Hepatocyte (in vitro differentiated cells): ENCODE measurements at regions not wholly inside any gene's neighbourhood (a gene's known extent, or its start where the extent isn't known, plus 50 kb on each side); places are given as distances from the start of the nearest gene placed in this dataset.

Experiments used
- DNase-seq: peaks from one replicate; pipeline ENCODE4 v3.0.0-alpha.2; 2016; ENCODE audit warnings: low spot score
- H2AFZ ChIP-seq: fragments of 200-600 bp; sonication (generic); 2 replicates; pipeline ENCODE4 v1.6.0; 2016; ENCODE audit warnings: antibody characterized with exemption, mild to moderate bottlenecking
- H3K27ac ChIP-seq: fragments of 200-600 bp; sonication (generic); 2 replicates; pipeline ENCODE4 v1.5.1; 2016; ENCODE audit warnings: mild to moderate bottlenecking
- H3K27me3 ChIP-seq: fragments of 200-600 bp; sonication (generic); 2 replicates; pipeline ENCODE4 v1.6.1; 2016
- H3K36me3 ChIP-seq: fragments of 200-600 bp; sonication (generic); replicated peaks from 2 replicates; pipeline ENCODE4 v1.5.1; 2016; ENCODE audit warnings: low read depth; ENCODE audit not compliant: insufficient read depth
- H3K4me1 ChIP-seq: fragments of 200-600 bp; sonication (generic); 2 replicates; pipeline ENCODE4 v1.5.1; 2016; ENCODE audit warnings: mild to moderate bottlenecking, moderate library complexity; ENCODE audit not compliant: insufficient read depth
- H3K4me2 ChIP-seq: fragments of 200-600 bp; sonication (generic); 2 replicates; pipeline ENCODE4 v1.6.0; 2016
- H3K4me3 ChIP-seq: fragments of 200-600 bp; sonication (generic); 2 replicates; pipeline ENCODE4 v1.5.1; 2016; ENCODE audit warnings: mild to moderate bottlenecking
- H3K79me2 ChIP-seq: fragments of 200-600 bp; sonication (generic); 2 replicates; pipeline ENCODE4 v1.6.0; 2017; ENCODE audit warnings: mild to moderate bottlenecking
- H3K9me2 ChIP-seq: fragments of 200-600 bp; sonication (generic); replicated peaks from 2 replicates; pipeline ENCODE4 v1.6.0; 2017; ENCODE audit warnings: mild to moderate bottlenecking; ENCODE audit not compliant: insufficient read depth
- H3K9me3 ChIP-seq: fragments of 200-600 bp; sonication (generic); 2 replicates; pipeline ENCODE4 v1.5.1; 2016; ENCODE audit warnings: low read depth, mild to moderate bottlenecking
- H4K20me1 ChIP-seq: fragments of 200-600 bp; sonication (generic); 2 replicates; pipeline ENCODE4 v1.6.0; 2016; ENCODE audit warnings: mild to moderate bottlenecking; ENCODE audit not compliant: insufficient read depth, poor library complexity, severe bottlenecking
- EZH2 ChIP-seq: fragments of 200-600 bp; sonication (generic); IDR thresholded peaks from 2 replicates; pipeline ENCODE4 v1.6.1; 2016; ENCODE audit warnings: antibody characterized with exemption, mild to moderate bottlenecking, borderline replicate concordance
- EZH2phosphoT487 ChIP-seq: fragments of 200-600 bp; sonication (generic); IDR thresholded peaks from one replicate; pipeline ENCODE4 v1.6.1; 2018; ENCODE audit warnings: antibody characterized with exemption, mild to moderate bottlenecking, low read depth, moderate library complexity; ENCODE audit not compliant: unreplicated experiment, severe bottlenecking
- WGBS: methylation state at CpG from one replicate; pipeline ENCODE4 v1.1.6; 2016; ENCODE audit warnings: low lambda C conversion rate; ENCODE audit errors: missing lambda C conversion rate; 5-methylcytosine and 5-hydroxymethylcytosine counted together
- TF ChIP-seq, protein P1 (sequence below): fragments of 200-600 bp; sonication (generic); IDR thresholded peaks from 2 replicates; pipeline ENCODE4 v1.5.1; 2016; ENCODE audit warnings: antibody characterized with exemption, mild to moderate bottlenecking; ENCODE audit not compliant: poor library complexity

DNA sequence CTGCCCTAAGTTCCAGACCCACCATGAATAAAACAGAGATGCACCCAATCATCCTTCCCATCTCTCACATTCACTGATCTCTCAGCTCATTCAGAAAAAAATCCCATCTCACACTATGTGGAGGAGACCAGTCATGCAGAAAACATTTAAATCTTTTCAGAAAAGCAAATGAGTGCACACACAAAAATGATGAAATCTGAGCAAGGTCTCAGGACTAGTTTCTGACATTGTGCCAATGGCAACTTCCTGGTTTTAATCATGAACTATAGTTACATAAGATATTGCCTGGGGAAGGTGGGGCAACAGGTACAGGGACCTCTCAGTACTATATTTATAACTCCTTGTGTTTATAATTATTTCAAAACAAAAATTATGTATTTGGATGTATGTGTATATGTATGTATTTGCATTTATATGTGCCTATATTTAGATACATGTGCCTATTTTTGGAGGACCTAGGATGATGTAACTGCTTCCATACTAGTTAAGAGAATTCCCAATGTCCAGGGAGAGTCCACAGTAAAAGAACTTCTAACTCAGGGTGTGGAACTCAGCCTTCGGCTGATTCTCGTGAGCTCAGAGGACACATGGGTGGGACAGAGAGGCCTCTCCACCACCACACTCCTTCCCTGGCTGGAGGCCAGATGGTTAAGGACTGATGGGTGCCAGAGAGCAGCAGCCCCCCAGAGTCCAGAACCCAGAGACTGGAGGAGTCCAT, 71.7 kb upstream of the MAP3K4 start:
- no peak for TF ChIP-seq EZH2phosphoT487
- TF ChIP-seq EZH2: no peak
- H3K9me3 ChIP-seq: no peaks in the 10 kb centered on the region
- H3K36me3 ChIP-seq: no peaks in the 10 kb centered on the region
- no peak overlapping the region for H3K4me3 ChIP-seq
- no peak overlapping the region for H3K4me2 ChIP-seq
- no peaks in the 10 kb centered on the region for H4K20me1 ChIP-seq
- no peaks in the 10 kb centered on the region for H3K27me3 ChIP-seq
- no peaks in the 10 kb centered on the region for H3K79me2 ChIP-seq
- peak overlapping the region; percentile 37 for H3K27ac ChIP-seq
- WGBS: 83% methylated on average over 2 of the region's 2 CpGs
- peak; percentile 56 for DNase-seq
- H3K9me2 ChIP-seq: no peaks in the 10 kb centered on the region
- H2AFZ ChIP-seq: no peak overlapping the region
- peaks cover 5% of the 10 kb centered on the region for H3K4me1 ChIP-seq

GRCh38 chr6:160921095-160921494, 70.5 kb upstream of the MAP3K4 start:
- Histone ChIP-seq H3K4me1 (peaks cover 5% of the 10 kb centered on the region), H3K9me2 (no peaks in the 10 kb centered on the region), H3K27ac (no peak overlapping the region), H3K79me2 (no peaks in the 10 kb centered on the region), H3K9me3 (no peaks in the 10 kb centered on the region), H3K27me3 (no peaks in the 10 kb centered on the region), H3K4me3 (no peak overlapping the region), H3K36me3 (no peaks in the 10 kb centered on the region), H2AFZ (no peak overlapping the region), H4K20me1 (no peaks in the 10 kb centered on the region), H3K4me2 (no peak overlapping the region)
- no peak for DNase-seq
- no peak for TF ChIP-seq EZH2phosphoT487
- TF ChIP-seq EZH2: no peak
- TF ChIP-seq, protein P1, sequence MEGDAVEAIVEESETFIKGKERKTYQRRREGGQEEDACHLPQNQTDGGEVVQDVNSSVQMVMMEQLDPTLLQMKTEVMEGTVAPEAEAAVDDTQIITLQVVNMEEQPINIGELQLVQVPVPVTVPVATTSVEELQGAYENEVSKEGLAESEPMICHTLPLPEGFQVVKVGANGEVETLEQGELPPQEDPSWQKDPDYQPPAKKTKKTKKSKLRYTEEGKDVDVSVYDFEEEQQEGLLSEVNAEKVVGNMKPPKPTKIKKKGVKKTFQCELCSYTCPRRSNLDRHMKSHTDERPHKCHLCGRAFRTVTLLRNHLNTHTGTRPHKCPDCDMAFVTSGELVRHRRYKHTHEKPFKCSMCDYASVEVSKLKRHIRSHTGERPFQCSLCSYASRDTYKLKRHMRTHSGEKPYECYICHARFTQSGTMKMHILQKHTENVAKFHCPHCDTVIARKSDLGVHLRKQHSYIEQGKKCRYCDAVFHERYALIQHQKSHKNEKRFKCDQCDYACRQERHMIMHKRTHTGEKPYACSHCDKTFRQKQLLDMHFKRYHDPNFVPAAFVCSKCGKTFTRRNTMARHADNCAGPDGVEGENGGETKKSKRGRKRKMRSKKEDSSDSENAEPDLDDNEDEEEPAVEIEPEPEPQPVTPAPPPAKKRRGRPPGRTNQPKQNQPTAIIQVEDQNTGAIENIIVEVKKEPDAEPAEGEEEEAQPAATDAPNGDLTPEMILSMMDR: no peak
- 86% methylated on average over 3 of the region's 3 CpGs for WGBS

DNA sequence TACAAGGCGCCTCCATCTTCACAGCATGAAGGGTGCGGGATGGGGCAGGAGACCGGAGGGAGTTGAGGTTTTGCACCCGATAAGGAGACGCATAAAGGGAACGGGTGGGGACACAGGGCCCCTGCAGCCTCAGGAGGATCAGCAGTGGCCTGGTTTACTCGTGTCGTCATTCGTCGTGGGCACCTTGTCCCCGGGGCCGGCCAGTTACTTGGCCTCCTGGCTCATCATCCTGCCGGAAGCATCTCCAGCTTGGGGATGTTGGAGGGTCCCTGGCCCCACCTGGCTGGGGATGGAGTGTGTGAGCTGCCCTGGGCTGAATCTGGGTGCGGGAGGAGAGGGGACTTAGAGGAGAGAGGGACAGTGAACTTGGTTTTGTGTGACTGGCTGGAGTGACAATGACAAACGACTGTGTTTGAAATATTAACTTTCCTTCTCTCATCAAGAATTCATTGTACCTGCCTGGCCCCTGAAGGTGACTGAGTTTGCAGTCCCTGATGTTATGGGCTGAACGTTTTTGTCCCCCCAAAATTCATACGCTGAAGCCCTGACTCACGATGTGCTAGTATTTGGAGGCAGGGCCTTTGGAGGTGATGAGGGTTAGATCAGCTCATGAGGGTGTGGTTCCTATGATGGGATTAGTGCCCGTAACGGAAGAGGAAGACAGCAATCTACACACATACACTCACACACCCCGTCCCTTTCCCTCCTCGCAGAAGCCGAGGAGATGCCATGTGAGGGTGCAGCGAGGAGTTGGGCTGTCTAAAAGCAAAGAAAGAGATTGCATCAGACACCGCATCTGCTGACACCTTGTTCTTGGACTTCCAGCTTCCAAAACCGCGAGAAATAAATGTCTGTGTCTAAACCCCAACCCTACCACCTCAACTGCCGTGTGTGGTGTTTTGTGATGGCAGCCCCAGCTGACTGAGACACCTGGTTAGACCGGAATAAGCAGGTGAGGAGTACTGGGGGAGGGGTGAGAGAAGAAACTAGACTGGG, 65.0 kb upstream of the MAP3K4 start:
- H2AFZ ChIP-seq: no peak overlapping the region
- TF ChIP-seq, protein P1: no peak
- TF ChIP-seq EZH2 (no peak), EZH2phosphoT487 (no peak)
- H3K27ac ChIP-seq: no peak overlapping the region
- no peak for DNase-seq
- H3K4me2 ChIP-seq: no peak overlapping the region
- WGBS: 90% methylated on average over 29 of the region's 29 CpGs
- no peaks in the 10 kb centered on the region for H4K20me1 ChIP-seq
- H3K4me1 ChIP-seq: no peaks in the 10 kb centered on the region
- no peak overlapping the region for H3K4me3 ChIP-seq
- H3K36me3 ChIP-seq: no peaks in the 10 kb centered on the region
- H3K9me2 ChIP-seq: no peaks in the 10 kb centered on the region
- no peaks in the 10 kb centered on the region for H3K9me3 ChIP-seq
- H3K27me3 ChIP-seq: peaks cover 2% of the 10 kb centered on the region
- H3K79me2 ChIP-seq: no peaks in the 10 kb centered on the region

GRCh38 chr6:160927416-160927815, 64.2 kb upstream of the MAP3K4 start:
- H3K4me1 ChIP-seq: no peaks in the 10 kb centered on the region
- H3K4me3 ChIP-seq: no peak overlapping the region
- H4K20me1 ChIP-seq: no peaks in the 10 kb centered on the region
- H3K9me2 ChIP-seq: no peaks in the 10 kb centered on the region
- H3K27ac ChIP-seq: no peak overlapping the region
- H3K36me3 ChIP-seq: no peaks in the 10 kb centered on the region
- H3K79me2 ChIP-seq: no peaks in the 10 kb centered on the region
- DNase-seq: no peak
- H3K27me3 ChIP-seq: peaks cover 2% of the 10 kb centered on the region
- no peak overlapping the region for H2AFZ ChIP-seq
- no peak overlapping the region for H3K4me2 ChIP-seq
- TF ChIP-seq EZH2phosphoT487 (no peak), EZH2 (no peak)
- TF ChIP-seq, protein P1: no peak
- no peaks in the 10 kb centered on the region for H3K9me3 ChIP-seq
- WGBS: 78% methylated on average over 2 of the region's 2 CpGs
